ENCODE measurements at regions not wholly inside any gene's neighbourhood (a gene's known extent, or its start where the extent isn't known, plus 50 kb on each side); places are given as distances from the start of the nearest gene placed in this dataset.

- intact Hi-C loops (cut with micrococcal nuclease; ENCODE audit: unreplicated experiment) = loop anchor here (2.0 to 5.0 kb wide), 2 partner anchors 93 to 168 kb away; no protein-coding TSS in a partner anchor
- Histone ChIP-seq H3K9ac (ENCODE audit: insufficient read depth, low read depth, low read length) (no peak overlapping the region), H3K79me2 (ENCODE audit: insufficient read depth, low read length) (no peaks in the 10 kb centered on the region), H3K4me2 (ENCODE audit: low read depth, low read length) (no peak overlapping the region), H2AFZ (ENCODE audit: low read length) (no peak overlapping the region), H4K20me1 (ENCODE audit: insufficient read depth, low read length) (no peaks in the 10 kb centered on the region), H3K4me3 (replicated peaks in 1 of 3; ENCODE audit: insufficient read depth in 1 of 3, low read depth in 2 of 3, low read length in 3 of 3) (no peak overlapping the region), H3K36me3 (replicated peaks in 1 of 2; ENCODE audit: control insufficient read depth in 1 of 2, insufficient read depth in 2 of 2, low read length in 2 of 2) (no peaks in the 10 kb centered on the region), H3K9me3 (ENCODE audit: low read length) (no peaks in the 10 kb centered on the region), H3K27ac (ENCODE audit: extremely low read length, insufficient read depth, low read length) (no peak overlapping the region), H3K4me1 (ENCODE audit: insufficient read depth, low read length) (peaks cover 19% of the 10 kb centered on the region), H3K27me3 (ENCODE audit: control insufficient read depth in 1 of 2, insufficient read depth in 2 of 2, low read length in 2 of 2) (peaks cover 0 to 27% of the 10 kb centered on the region in 2 experiments; a peak in 3 of 5 replicates)
- ATAC-seq (no peak), FAIRE-seq (no peak), DNase-seq (ENCODE audit: low spot score) (no peak)
- in situ Hi-C loops (cut with HindIII; ENCODE audit: extremely low pct_ligation_motif_present, low pct_unique_long_range_greater_than_20kb) = loop anchor here (5.0 kb wide), 1 partner anchor 217 kb away; no protein-coding TSS in a partner anchor
- WGBS (ENCODE audit: low lambda C conversion rate) = 12% methylated on average over 10 of the region's 10 CpGs
- POLR2A ChIA-PET = no interaction called here
- CTCF ChIA-PET (ENCODE audit: low intra/inter-chr PET ratio, low total read pairs) = interaction anchor here (3.1 kb wide), 1 partner anchor 219 kb away, joined by 45 read pairs; no protein-coding TSS in a partner anchor
- no TSS peak for BruUV-seq (replicated peaks)
- no peak for TF ChIP-seq NFE2L2 (IDR thresholded peaks at IDR 0.05; ENCODE audit: low read length)
- no peak for TF ChIP-seq ZNF619 (CRISPR knock-in tag; IDR thresholded peaks at IDR 0.05)
- no peak for TF ChIP-seq E2F2 (CRISPR knock-in tag; IDR thresholded peaks at IDR 0.05; ENCODE audit: borderline replicate concordance)
- TF ChIP-seq, protein P1, sequence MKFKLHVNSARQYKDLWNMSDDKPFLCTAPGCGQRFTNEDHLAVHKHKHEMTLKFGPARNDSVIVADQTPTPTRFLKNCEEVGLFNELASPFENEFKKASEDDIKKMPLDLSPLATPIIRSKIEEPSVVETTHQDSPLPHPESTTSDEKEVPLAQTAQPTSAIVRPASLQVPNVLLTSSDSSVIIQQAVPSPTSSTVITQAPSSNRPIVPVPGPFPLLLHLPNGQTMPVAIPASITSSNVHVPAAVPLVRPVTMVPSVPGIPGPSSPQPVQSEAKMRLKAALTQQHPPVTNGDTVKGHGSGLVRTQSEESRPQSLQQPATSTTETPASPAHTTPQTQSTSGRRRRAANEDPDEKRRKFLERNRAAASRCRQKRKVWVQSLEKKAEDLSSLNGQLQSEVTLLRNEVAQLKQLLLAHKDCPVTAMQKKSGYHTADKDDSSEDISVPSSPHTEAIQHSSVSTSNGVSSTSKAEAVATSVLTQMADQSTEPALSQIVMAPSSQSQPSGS (CRISPR knock-in tag; IDR thresholded peaks at IDR 0.05) = no peak
- TF ChIP-seq, protein P2, sequence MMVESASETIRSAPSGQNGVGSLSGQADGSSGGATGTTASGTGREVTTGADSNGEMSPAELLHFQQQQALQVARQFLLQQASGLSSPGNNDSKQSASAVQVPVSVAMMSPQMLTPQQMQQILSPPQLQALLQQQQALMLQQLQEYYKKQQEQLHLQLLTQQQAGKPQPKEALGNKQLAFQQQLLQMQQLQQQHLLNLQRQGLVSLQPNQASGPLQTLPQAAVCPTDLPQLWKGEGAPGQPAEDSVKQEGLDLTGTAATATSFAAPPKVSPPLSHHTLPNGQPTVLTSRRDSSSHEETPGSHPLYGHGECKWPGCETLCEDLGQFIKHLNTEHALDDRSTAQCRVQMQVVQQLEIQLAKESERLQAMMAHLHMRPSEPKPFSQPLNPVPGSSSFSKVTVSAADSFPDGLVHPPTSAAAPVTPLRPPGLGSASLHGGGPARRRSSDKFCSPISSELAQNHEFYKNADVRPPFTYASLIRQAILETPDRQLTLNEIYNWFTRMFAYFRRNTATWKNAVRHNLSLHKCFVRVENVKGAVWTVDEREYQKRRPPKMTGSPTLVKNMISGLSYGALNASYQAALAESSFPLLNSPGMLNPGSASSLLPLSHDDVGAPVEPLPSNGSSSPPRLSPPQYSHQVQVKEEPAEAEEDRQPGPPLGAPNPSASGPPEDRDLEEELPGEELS (CRISPR knock-in tag; IDR thresholded peaks at IDR 0.05) = no peak
- no peak for TF ChIP-seq ATF7 (IDR thresholded peaks at IDR 0.05)
- TF ChIP-seq ATF7 (CRISPR knock-in tag; IDR thresholded peaks at IDR 0.05) = no peak
- no peak for TF ChIP-seq ZGPAT (CRISPR knock-in tag; IDR thresholded peaks at IDR 0.05)
- no peak for TF ChIP-seq ZNF703 (CRISPR knock-in tag; IDR thresholded peaks at IDR 0.05; ENCODE audit: borderline replicate concordance)
- no peak for TF ChIP-seq SMC3 (IDR thresholded peaks at IDR 0.05; ENCODE audit: low read length)
- no peak for TF ChIP-seq DR1 (CRISPR knock-in tag; IDR thresholded peaks at IDR 0.05)
- no peak for TF ChIP-seq ZNF639 (CRISPR knock-in tag; conservative IDR thresholded peaks at IDR 0.05)
These were observed 65.6 kb upstream of the PRR23C start for GRCh38 chr3:139110072-139110830.
